ENCODE measurements at regions not wholly inside any gene's neighbourhood (a gene's known extent, or its start where the extent isn't known, plus 50 kb on each side); places are given as distances from the start of the nearest gene placed in this dataset.

DNA sequence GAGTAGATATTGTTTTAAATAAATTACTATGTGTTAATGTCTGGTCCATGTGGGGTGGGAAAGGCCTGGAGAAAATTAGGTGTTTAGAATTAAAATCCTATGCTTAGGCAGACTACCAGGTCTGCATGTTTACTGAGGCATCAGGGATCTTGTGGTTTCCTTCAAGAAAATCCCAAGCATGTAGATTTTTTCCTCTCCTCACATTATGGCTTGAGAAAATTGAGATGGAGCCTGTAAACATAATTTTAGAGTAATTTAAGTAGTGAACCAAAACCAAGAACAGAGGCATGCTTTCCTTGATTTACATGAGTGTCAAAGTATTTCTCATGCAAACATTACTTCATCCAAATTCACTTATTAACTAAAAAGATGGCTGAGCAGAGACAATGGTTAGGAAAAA is 823.7 kb downstream of the AACS start:
- TF ChIP-seq CTCF (conservative IDR thresholded peaks at IDR 0.05; ENCODE audit: low read depth, low read length) (no peak), EZH2 (IDR thresholded peaks at IDR 0.05; ENCODE audit: low read length, unreplicated experiment) (no peak)

Measured in PC-3 (cell line).